Hepatocyte (in vitro differentiated cells): ENCODE measurements at regions not wholly inside any gene's neighbourhood (a gene's known extent, or its start where the extent isn't known, plus 50 kb on each side); places are given as distances from the start of the nearest gene placed in this dataset.

ENCODE experiments used
- DNase-seq: peaks from one replicate; pipeline ENCODE4 v3.0.0-alpha.2; 2016; ENCODE audit warnings: low spot score
- H2AFZ ChIP-seq: fragments of 200-600 bp; sonication (generic); 2 replicates; pipeline ENCODE4 v1.6.0; 2016; ENCODE audit warnings: antibody characterized with exemption, mild to moderate bottlenecking
- H3K27ac ChIP-seq: fragments of 200-600 bp; sonication (generic); 2 replicates; pipeline ENCODE4 v1.5.1; 2016; ENCODE audit warnings: mild to moderate bottlenecking
- H3K27me3 ChIP-seq: fragments of 200-600 bp; sonication (generic); 2 replicates; pipeline ENCODE4 v1.6.1; 2016
- H3K36me3 ChIP-seq: fragments of 200-600 bp; sonication (generic); replicated peaks from 2 replicates; pipeline ENCODE4 v1.5.1; 2016; ENCODE audit warnings: low read depth; ENCODE audit not compliant: insufficient read depth
- H3K4me1 ChIP-seq: fragments of 200-600 bp; sonication (generic); 2 replicates; pipeline ENCODE4 v1.5.1; 2016; ENCODE audit warnings: mild to moderate bottlenecking, moderate library complexity; ENCODE audit not compliant: insufficient read depth
- H3K4me2 ChIP-seq: fragments of 200-600 bp; sonication (generic); 2 replicates; pipeline ENCODE4 v1.6.0; 2016
- H3K4me3 ChIP-seq: fragments of 200-600 bp; sonication (generic); 2 replicates; pipeline ENCODE4 v1.5.1; 2016; ENCODE audit warnings: mild to moderate bottlenecking
- H3K79me2 ChIP-seq: fragments of 200-600 bp; sonication (generic); 2 replicates; pipeline ENCODE4 v1.6.0; 2017; ENCODE audit warnings: mild to moderate bottlenecking
- H3K9me2 ChIP-seq: fragments of 200-600 bp; sonication (generic); replicated peaks from 2 replicates; pipeline ENCODE4 v1.6.0; 2017; ENCODE audit warnings: mild to moderate bottlenecking; ENCODE audit not compliant: insufficient read depth
- H3K9me3 ChIP-seq: fragments of 200-600 bp; sonication (generic); 2 replicates; pipeline ENCODE4 v1.5.1; 2016; ENCODE audit warnings: low read depth, mild to moderate bottlenecking
- H4K20me1 ChIP-seq: fragments of 200-600 bp; sonication (generic); 2 replicates; pipeline ENCODE4 v1.6.0; 2016; ENCODE audit warnings: mild to moderate bottlenecking; ENCODE audit not compliant: insufficient read depth, poor library complexity, severe bottlenecking
- EZH2 ChIP-seq: fragments of 200-600 bp; sonication (generic); IDR thresholded peaks from 2 replicates; pipeline ENCODE4 v1.6.1; 2016; ENCODE audit warnings: antibody characterized with exemption, mild to moderate bottlenecking, borderline replicate concordance
- EZH2phosphoT487 ChIP-seq: fragments of 200-600 bp; sonication (generic); IDR thresholded peaks from one replicate; pipeline ENCODE4 v1.6.1; 2018; ENCODE audit warnings: antibody characterized with exemption, mild to moderate bottlenecking, low read depth, moderate library complexity; ENCODE audit not compliant: unreplicated experiment, severe bottlenecking
- WGBS: methylation state at CpG from one replicate; pipeline ENCODE4 v1.1.6; 2016; ENCODE audit warnings: low lambda C conversion rate; ENCODE audit errors: missing lambda C conversion rate; 5-methylcytosine and 5-hydroxymethylcytosine counted together
- TF ChIP-seq, protein P1 (sequence below): fragments of 200-600 bp; sonication (generic); IDR thresholded peaks from 2 replicates; pipeline ENCODE4 v1.5.1; 2016; ENCODE audit warnings: antibody characterized with exemption, mild to moderate bottlenecking; ENCODE audit not compliant: poor library complexity

DNA sequence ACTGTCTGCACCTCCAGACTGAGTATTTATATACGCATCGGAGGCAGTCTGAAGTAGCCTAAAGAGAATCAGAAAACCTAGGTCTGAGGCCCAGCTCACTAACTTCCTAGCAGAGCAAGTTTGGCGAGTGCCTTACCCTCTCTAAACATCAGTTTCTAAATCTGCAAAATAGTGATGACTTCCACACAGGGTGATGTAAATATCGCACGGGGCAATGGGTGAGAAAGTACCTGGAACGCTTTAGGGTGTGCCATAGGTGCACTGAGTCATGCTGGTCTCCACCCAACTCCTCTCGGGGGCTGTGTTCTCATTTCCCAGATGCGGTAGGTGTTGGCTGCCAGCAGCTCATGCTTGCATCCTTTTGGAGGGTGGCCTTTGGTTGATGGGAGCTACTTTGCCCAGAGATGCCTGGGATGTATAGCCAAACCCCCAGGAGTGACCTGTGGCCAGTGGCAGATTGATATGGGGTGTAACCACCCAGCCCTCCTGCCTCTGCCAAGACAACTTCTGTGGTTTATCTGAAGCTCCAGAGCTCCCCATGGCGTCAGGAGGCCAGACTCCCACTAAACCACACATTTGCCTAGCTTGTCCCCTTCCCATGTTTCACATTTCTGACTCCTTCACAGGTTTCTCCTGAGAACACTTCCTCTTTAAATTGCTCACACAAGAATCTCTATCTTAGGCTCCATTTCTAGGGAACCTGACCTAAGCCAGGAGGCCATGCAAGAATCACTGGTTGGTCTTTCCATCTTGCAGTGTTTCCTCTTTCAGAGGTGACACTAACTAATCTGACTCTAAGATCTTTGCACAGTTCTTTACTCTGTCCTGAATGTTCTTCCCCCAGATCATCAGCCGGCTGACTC lies 62.0 kb upstream of the TUNAR start:
- H3K79me2 ChIP-seq: no peaks in the 10 kb centered on the region
- no peaks in the 10 kb centered on the region for H4K20me1 ChIP-seq
- no peaks in the 10 kb centered on the region for H3K4me1 ChIP-seq
- H3K27me3 ChIP-seq: peaks cover 13% of the 10 kb centered on the region
- H3K9me3 ChIP-seq: no peaks in the 10 kb centered on the region
- H3K27ac ChIP-seq: no peak overlapping the region
- DNase-seq: no peak
- H2AFZ ChIP-seq: no peak overlapping the region
- H3K36me3 ChIP-seq: no peaks in the 10 kb centered on the region
- no peaks in the 10 kb centered on the region for H3K9me2 ChIP-seq
- no peak for TF ChIP-seq EZH2
- TF ChIP-seq, protein P1, sequence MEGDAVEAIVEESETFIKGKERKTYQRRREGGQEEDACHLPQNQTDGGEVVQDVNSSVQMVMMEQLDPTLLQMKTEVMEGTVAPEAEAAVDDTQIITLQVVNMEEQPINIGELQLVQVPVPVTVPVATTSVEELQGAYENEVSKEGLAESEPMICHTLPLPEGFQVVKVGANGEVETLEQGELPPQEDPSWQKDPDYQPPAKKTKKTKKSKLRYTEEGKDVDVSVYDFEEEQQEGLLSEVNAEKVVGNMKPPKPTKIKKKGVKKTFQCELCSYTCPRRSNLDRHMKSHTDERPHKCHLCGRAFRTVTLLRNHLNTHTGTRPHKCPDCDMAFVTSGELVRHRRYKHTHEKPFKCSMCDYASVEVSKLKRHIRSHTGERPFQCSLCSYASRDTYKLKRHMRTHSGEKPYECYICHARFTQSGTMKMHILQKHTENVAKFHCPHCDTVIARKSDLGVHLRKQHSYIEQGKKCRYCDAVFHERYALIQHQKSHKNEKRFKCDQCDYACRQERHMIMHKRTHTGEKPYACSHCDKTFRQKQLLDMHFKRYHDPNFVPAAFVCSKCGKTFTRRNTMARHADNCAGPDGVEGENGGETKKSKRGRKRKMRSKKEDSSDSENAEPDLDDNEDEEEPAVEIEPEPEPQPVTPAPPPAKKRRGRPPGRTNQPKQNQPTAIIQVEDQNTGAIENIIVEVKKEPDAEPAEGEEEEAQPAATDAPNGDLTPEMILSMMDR: no peak
- no peak for TF ChIP-seq EZH2phosphoT487
- H3K4me3 ChIP-seq: no peak overlapping the region
- WGBS: 84% methylated on average over 10 of the region's 10 CpGs
- H3K4me2 ChIP-seq: no peak overlapping the region

DNA sequence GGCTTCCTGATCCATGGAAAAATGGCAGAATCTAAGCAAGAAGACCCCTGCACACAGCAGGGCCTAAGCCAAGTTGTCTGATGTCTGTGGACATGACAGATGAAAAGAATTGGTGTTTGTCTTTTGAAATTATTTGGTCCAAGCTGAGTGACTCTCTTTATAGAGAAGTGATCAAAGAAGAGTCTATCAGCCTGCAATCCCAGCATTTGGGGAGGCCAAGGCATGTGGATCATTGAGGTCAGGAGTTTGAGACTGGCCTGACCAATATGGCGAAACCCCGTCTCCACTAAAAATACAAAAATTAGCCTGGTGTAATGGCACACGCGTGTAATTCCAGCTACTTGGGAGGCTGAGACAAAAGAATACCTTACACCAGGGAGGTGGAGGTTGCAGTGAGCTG lies 64.8 kb upstream of the TUNAR start:
- H3K27me3 ChIP-seq: peaks cover 13% of the 10 kb centered on the region
- no peak overlapping the region for H3K4me2 ChIP-seq
- no peak for DNase-seq
- no peaks in the 10 kb centered on the region for H3K36me3 ChIP-seq
- no peak overlapping the region for H3K4me3 ChIP-seq
- H4K20me1 ChIP-seq: no peaks in the 10 kb centered on the region
- no peak overlapping the region for H2AFZ ChIP-seq
- no peaks in the 10 kb centered on the region for H3K9me3 ChIP-seq
- H3K4me1 ChIP-seq: no peaks in the 10 kb centered on the region
- no peak overlapping the region for H3K27ac ChIP-seq
- no peaks in the 10 kb centered on the region for H3K9me2 ChIP-seq
- no peaks in the 10 kb centered on the region for H3K79me2 ChIP-seq
- TF ChIP-seq, protein P1: no peak
- TF ChIP-seq EZH2phosphoT487: no peak
- 95% methylated on average over 4 of the region's 4 CpGs for WGBS

DNA sequence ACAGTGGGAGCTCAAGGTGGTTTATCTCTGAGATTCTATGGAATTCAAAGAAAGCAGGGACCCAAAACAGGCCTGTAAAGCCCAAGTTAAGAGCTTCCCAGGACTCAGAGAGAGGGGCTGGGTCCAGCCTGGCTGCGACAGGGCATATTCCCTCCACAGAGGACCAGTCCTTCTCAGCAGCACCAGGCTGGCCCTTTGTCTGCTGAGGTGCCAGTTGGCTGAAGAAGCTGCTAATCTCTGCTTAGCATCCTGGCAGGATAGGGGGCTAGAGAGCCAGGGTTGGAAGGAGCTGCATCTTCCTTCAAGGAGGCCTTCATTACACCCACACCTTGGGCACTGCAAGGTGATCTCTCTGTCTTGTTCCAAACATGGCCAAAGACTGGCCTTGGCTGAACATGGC lies 68.3 kb upstream of the TUNAR start:
- Histone ChIP-seq H3K79me2 (no peaks in the 10 kb centered on the region), H3K27me3 (peaks cover 4% of the 10 kb centered on the region), H3K36me3 (no peaks in the 10 kb centered on the region), H2AFZ (no peak overlapping the region), H3K9me2 (no peaks in the 10 kb centered on the region), H4K20me1 (no peaks in the 10 kb centered on the region), H3K27ac (no peak overlapping the region), H3K4me2 (no peak overlapping the region), H3K9me3 (no peaks in the 10 kb centered on the region), H3K4me3 (no peak overlapping the region), H3K4me1 (no peaks in the 10 kb centered on the region)
- WGBS: 100% methylated on average over 1 of the region's 1 CpG
- TF ChIP-seq, protein P1: no peak
- TF ChIP-seq EZH2 (no peak), EZH2phosphoT487 (no peak)
- no peak for DNase-seq
